Activated naive CD4-positive, alpha-beta T cell treated with anti-CD3 and anti-CD28 coated beads for 36 hours (primary cell): ENCODE measurements at regions not wholly inside any gene's neighbourhood (a gene's known extent, or its start where the extent isn't known, plus 50 kb on each side); places are given as distances from the start of the nearest gene placed in this dataset.

Experiments used
- CTCF ChIA-PET: fragments of 350-600 bp; sonication (Branson Sonifier 250); formaldehyde crosslinking; loops from one replicate; lab custom pipeline; 2021; ENCODE audit warnings: antibody characterized with exemption; lab: Charles Lee
- DNase-seq: peaks from one replicate; pipeline ENCODE4 v3.0.0-alpha.2; 2020
- H3K27ac Mint-ChIP-seq: one replicate; pipeline ENCODE4 v1.8.0; 2021; ENCODE audit warnings: mild to moderate bottlenecking, mixed read lengths
- H3K27me3 Mint-ChIP-seq: one replicate; pipeline ENCODE4 v1.8.0; 2021; ENCODE audit warnings: low read depth, mixed read lengths
- H3K36me3 Mint-ChIP-seq: one replicate; pipeline ENCODE4 v1.8.0; 2021; ENCODE audit warnings: low read depth, mixed read lengths
- H3K4me1 Mint-ChIP-seq: one replicate; pipeline ENCODE4 v1.8.0; 2021; ENCODE audit warnings: low read depth, mixed read lengths
- H3K4me3 Mint-ChIP-seq: one replicate; pipeline ENCODE4 v1.8.0; 2021; ENCODE audit warnings: mild to moderate bottlenecking, moderate library complexity, mixed read lengths
- H3K9me3 Mint-ChIP-seq: one replicate; pipeline ENCODE4 v1.8.0; 2021; ENCODE audit warnings: mixed read lengths
- intact Hi-C: fragments of 100-400 bp; cut with micrococcal nuclease; formaldehyde crosslinking; loops from one replicate; pipeline ENCODE4 v1.15.1; 2023

DNA sequence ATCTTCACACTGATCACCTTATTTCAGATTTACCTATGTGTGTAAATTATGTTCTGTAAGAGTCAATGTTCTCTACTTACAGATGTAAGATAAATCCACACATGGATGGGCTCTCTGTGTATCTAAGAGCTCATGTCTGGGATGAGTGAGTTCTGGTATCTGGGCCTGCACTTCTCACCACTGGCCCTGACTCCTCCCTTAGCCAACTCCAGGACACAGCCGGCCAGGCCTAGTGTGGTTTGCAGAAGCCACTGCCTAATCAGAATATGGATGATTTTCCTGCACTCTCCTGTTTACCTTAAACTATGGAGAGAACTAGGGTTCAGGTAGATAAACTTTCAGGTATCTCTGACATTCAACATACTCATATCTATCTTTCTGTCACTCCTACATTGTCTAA lies 1284.8 kb downstream of the TMEM121 start:
- intact Hi-C loops: no loop called here
- H3K9me3 Mint-ChIP-seq: no peaks in the 10 kb centered on the region
- DNase-seq: no peak
- H3K4me1 Mint-ChIP-seq: peaks cover 9% of the 10 kb centered on the region
- H3K27ac Mint-ChIP-seq: no peak overlapping the region
- no peaks in the 10 kb centered on the region for H3K36me3 Mint-ChIP-seq
- H3K27me3 Mint-ChIP-seq: peaks cover 2% of the 10 kb centered on the region
- no peak overlapping the region for H3K4me3 Mint-ChIP-seq
- CTCF ChIA-PET: interaction anchor here (0.9 to 1.1 kb wide), 2 partner anchors 15 to 29 kb away, joined by 3 read pairs; no protein-coding TSS in a partner anchor

DNA sequence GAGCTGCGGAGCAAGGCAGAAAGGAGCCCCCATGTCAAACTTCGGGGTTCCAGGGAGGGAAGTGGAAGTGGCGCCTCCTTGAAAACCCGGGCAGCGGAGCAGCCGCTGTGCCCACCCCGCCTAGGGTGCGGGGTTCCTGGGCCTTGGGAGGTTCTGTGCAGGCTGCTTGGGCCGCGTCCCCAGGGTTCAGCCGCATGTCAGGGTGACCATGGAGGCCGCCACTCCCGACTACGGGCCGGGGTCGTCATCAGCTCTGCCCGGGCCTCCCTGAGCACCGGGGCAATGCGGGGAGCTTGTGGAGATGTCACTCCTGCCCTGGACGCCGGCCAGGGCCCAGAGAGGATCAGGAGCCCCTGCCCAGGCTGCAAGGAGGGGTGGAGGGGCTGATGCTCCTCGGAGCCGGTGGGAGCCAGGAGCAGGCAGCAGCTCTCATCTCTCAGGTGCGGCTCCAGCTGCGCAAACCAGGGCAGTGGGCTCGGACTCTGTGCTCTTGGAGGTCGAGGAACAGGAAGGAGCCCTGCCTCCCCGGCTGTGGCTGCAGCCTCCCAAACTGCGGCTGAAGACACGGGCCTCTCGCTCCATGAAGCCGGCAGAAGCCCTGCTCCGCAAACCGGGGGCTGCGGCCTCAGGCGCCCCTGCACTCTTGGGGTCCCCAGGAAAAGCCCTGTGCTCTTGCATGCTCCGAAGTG lies 1286.5 kb downstream of the TMEM121 start:
- no peak overlapping the region for H3K27ac Mint-ChIP-seq
- no peak for DNase-seq
- no peak overlapping the region for H3K4me3 Mint-ChIP-seq
- intact Hi-C loops: no loop called here
- H3K27me3 Mint-ChIP-seq: peaks cover 2% of the 10 kb centered on the region
- no peaks in the 10 kb centered on the region for H3K36me3 Mint-ChIP-seq
- H3K4me1 Mint-ChIP-seq: peaks cover 9% of the 10 kb centered on the region
- CTCF ChIA-PET: interaction anchor here (1.9 kb wide), 1 partner anchor 18 kb away, joined by 6 read pairs; no protein-coding TSS in a partner anchor
- no peaks in the 10 kb centered on the region for H3K9me3 Mint-ChIP-seq

DNA sequence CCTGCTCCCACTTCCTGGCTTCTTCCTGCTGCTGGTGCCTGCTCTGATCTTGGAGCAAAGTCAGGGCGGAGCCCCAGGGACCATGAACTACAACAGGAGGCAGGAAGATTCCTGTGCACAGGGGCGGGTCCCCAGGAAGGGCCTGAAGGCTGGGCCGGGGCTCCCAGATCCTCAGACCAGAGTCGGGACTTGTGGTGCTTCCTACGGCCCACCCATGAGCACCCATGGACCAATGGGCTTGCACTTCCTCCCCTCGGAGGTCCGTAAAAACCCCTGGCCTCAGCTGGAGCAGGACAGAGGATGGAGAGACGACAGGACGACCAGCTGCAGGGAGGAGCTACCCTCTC lies 1287.1 kb downstream of the TMEM121 start:
- no peaks in the 10 kb centered on the region for H3K36me3 Mint-ChIP-seq
- CTCF ChIA-PET: interaction anchor here (1.9 to 2.3 kb wide), 2 partner anchors 17 to 18 kb away, joined by 6 to 14 read pairs; no protein-coding TSS in a partner anchor
- peaks cover 9% of the 10 kb centered on the region for H3K4me1 Mint-ChIP-seq
- peaks cover under 1% of the 10 kb centered on the region for H3K27me3 Mint-ChIP-seq
- no peak overlapping the region for H3K27ac Mint-ChIP-seq
- H3K4me3 Mint-ChIP-seq: no peak overlapping the region
- intact Hi-C loops: no loop called here
- DNase-seq: no peak
- H3K9me3 Mint-ChIP-seq: no peaks in the 10 kb centered on the region

DNA sequence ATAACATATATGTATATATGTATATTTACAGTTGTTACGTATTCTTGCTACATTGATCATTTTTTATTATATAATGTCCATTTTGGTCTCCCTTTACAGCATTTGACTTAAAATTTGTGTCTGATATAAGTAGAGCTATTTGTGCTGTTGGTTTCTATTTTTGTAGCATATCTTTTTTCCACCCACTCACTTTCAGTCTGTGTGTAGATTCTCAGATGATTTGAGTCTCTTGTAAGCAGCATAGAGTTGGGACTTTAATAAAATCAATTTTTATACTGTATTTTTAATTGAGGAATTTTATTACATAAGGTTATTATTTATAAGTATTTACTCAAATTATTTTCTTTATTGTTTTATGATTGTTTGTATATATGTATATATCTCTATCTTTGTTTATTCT lies 1293.7 kb downstream of the TMEM121 start:
- DNase-seq: no peak
- Mint-ChIP-seq H3K27ac (no peak overlapping the region), H3K27me3 (no peaks in the 10 kb centered on the region), H3K36me3 (no peaks in the 10 kb centered on the region), H3K9me3 (no peaks in the 10 kb centered on the region), H3K4me1 (no peaks in the 10 kb centered on the region), H3K4me3 (no peak overlapping the region)
- CTCF ChIA-PET: interaction anchor here (0.6 to 3.3 kb wide), 4 partner anchors 9 to 254 kb away, joined by 3 to 42 read pairs (median 9); no protein-coding TSS in a partner anchor
- intact Hi-C loops: no loop called here

DNA sequence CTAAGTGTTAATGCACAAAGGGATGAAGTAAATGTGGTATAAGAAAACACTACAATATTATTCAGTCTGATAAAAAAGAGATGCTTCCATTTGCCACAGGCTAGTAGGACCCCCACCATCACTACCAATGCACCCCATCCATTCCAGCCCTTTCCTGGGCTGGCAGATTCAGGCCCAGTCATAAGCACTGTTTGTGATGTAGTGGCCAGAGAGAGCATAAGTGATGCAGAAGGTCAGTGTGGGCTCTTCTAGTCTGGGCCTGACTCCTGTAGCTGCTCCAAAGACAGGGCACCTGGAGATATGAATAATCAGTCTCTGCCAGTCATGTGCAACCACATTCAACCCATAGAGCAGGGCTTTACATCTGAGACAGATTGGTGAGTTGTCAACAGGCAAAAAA lies 1294.7 kb downstream of the TMEM121 start:
- Mint-ChIP-seq H3K27me3 (peaks cover 6% of the 10 kb centered on the region), H3K27ac (no peak overlapping the region), H3K9me3 (no peaks in the 10 kb centered on the region), H3K4me1 (no peaks in the 10 kb centered on the region), H3K36me3 (no peaks in the 10 kb centered on the region), H3K4me3 (no peak overlapping the region)
- intact Hi-C loops: no loop called here
- CTCF ChIA-PET: interaction anchor here (0.9 to 3.3 kb wide), 5 partner anchors 8 to 31 kb away, joined by 3 to 42 read pairs (median 9); no protein-coding TSS in a partner anchor
- DNase-seq: no peak

DNA sequence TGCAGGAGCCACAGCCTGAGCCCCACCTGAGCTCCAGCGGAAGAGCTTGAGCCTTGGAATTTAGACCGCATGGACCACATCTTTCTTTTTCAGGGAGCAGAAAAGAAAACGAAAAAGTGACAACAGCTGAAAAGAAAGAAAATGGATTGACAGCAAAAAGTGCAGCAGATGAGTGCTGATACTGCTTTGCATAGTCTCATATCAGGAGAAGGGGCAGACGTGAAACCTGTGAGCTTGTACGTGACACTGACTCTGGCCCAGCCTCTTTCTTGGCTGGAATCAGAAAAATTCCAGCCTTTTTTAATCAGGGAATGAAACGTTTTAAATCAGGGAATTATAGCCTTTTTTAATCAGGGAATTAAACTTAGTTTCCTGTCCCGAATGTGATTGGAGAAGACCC lies 1296.5 kb downstream of the TMEM121 start:
- DNase-seq: no peak
- intact Hi-C loops: no loop called here
- Mint-ChIP-seq H3K27ac (no peak overlapping the region), H3K4me1 (no peaks in the 10 kb centered on the region), H3K36me3 (no peaks in the 10 kb centered on the region), H3K9me3 (no peaks in the 10 kb centered on the region), H3K4me3 (no peak overlapping the region), H3K27me3 (peaks cover 6% of the 10 kb centered on the region)
- CTCF ChIA-PET: interaction anchor here (1.6 to 3.3 kb wide), 5 partner anchors 8 to 51 kb away, joined by 3 to 42 read pairs (median 14); no protein-coding TSS in a partner anchor

DNA sequence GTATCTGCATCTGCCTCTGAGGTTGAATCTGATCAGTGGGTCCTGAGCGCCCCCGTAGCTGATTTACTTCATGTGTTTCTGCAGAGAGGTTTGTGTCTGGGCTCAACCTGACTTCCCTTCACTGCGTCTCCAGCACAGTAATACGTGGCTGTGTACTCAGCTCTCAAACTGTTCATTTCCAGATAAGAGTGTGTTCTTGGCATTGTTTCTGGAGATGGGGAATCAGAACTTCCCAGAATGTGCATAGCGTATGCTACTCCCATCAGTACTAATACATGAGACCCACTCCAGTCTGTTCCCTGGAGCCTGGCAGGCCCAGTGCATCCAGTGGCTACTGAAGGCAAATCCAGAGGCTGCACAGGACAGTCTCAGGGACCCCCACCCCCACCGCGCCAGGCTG lies 1297.2 kb downstream of the TMEM121 start:
- Mint-ChIP-seq H3K4me3 (no peak overlapping the region), H3K27ac (no peak overlapping the region), H3K9me3 (no peaks in the 10 kb centered on the region), H3K36me3 (no peaks in the 10 kb centered on the region), H3K27me3 (peaks cover 6% of the 10 kb centered on the region), H3K4me1 (no peaks in the 10 kb centered on the region)
- no peak for DNase-seq
- CTCF ChIA-PET: interaction anchor here (2.5 kb wide), 1 partner anchor 50 kb away, joined by 14 read pairs; no protein-coding TSS in a partner anchor
- intact Hi-C loops: no loop called here

DNA sequence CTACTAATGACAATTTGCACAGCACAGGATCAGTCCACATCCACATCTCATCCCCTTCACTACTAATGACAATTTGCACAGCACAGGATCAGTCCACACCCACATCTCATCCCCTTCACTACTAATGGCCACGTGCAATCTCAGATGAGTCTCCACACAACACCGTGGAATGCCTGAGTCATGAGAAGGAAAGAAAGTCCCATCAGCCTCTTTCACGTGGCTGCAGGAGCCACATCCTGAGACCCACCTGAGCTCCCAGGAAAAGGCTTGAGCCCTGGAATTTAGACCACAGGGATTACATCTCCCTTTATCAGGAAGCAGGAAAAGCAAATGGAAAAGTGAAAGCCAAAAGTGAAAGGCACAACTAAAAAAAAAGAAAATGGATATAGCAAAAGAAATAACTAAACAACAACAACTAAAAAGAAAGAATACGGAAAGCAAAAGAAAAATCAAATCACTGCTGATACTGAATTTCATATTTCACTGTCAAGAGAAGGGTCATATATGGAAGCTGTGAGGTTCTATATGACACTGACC lies 1300.5 kb downstream of the TMEM121 start:
- DNase-seq: no peak
- intact Hi-C loops: no loop called here
- H3K27me3 Mint-ChIP-seq: peaks cover 6% of the 10 kb centered on the region
- no peaks in the 10 kb centered on the region for H3K4me1 Mint-ChIP-seq
- H3K27ac Mint-ChIP-seq: no peak overlapping the region
- H3K36me3 Mint-ChIP-seq: no peaks in the 10 kb centered on the region
- no peak overlapping the region for H3K4me3 Mint-ChIP-seq
- CTCF ChIA-PET: no interaction called here
- no peaks in the 10 kb centered on the region for H3K9me3 Mint-ChIP-seq

DNA sequence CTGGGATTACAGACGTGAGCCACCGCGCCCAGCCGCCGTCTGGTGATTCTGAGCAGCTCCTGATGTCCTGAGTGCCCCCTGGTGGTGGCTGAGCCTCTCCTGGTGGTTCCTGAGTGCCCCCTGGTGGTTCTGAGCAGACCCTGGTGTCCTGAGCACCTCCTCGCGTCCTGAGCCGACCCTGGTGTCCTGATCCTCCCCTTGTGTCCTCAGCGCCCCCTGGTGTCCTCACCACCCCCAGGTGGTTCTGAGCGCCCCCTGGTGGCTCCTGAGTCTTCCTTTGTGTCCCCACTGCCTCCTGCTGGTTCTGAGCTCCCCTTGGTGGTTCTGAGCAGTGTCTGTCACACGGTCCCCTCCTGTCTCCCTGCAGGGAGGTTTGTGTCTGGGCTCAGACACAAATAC lies 1304.9 kb downstream of the TMEM121 start:
- Mint-ChIP-seq H3K36me3 (no peaks in the 10 kb centered on the region), H3K4me3 (no peak overlapping the region)
- CTCF ChIA-PET: interaction anchor here (0.6 to 3.5 kb wide), 30 partner anchors 10 to 50 kb away, joined by 3 to 85 read pairs (median 6); no protein-coding TSS in a partner anchor

DNA sequence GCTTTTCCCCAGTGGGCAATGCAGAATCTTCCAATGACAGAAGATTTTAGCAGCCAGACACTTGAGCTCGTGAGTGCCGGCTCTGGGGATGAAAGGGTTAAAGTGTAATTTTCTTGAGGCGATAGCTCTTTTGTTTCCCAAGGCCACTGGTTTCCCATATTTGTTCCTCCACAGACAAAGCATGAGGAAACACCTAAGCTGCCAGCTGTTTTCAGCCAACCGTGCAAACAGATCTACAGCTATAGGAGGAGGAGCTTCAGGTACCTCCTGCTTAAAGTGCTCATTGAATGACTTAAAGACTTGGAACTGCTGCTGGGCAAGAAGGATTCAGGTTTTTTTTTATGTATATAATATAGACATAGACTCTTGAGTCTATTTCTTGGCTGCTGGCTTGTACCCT lies 1311.5 kb downstream of the TMEM121 start:
- Mint-ChIP-seq H3K4me1 (peaks cover 4% of the 10 kb centered on the region), H3K4me3 (no peak overlapping the region), H3K27ac (no peak overlapping the region), H3K36me3 (no peaks in the 10 kb centered on the region), H3K27me3 (no peaks in the 10 kb centered on the region), H3K9me3 (no peaks in the 10 kb centered on the region)
- DNase-seq: no peak
- CTCF ChIA-PET: interaction anchor here (0.5 to 7.9 kb wide), 7 partner anchors 11 to 232 kb away, joined by 3 to 76 read pairs (median 3); no protein-coding TSS in a partner anchor
- intact Hi-C loops: no loop called here

More for the DNA sequence above, 1304.9 kb downstream of the TMEM121 start:
- H3K27ac Mint-ChIP-seq: no peak overlapping the region
- intact Hi-C loops: loop anchor here (2.0 kb wide), 2 partner anchors 13 to 41 kb away; no protein-coding TSS in a partner anchor
- DNase-seq: peak; percentile 75
- no peaks in the 10 kb centered on the region for H3K27me3 Mint-ChIP-seq
- H3K4me1 Mint-ChIP-seq: no peaks in the 10 kb centered on the region
- no peaks in the 10 kb centered on the region for H3K9me3 Mint-ChIP-seq

DNA sequence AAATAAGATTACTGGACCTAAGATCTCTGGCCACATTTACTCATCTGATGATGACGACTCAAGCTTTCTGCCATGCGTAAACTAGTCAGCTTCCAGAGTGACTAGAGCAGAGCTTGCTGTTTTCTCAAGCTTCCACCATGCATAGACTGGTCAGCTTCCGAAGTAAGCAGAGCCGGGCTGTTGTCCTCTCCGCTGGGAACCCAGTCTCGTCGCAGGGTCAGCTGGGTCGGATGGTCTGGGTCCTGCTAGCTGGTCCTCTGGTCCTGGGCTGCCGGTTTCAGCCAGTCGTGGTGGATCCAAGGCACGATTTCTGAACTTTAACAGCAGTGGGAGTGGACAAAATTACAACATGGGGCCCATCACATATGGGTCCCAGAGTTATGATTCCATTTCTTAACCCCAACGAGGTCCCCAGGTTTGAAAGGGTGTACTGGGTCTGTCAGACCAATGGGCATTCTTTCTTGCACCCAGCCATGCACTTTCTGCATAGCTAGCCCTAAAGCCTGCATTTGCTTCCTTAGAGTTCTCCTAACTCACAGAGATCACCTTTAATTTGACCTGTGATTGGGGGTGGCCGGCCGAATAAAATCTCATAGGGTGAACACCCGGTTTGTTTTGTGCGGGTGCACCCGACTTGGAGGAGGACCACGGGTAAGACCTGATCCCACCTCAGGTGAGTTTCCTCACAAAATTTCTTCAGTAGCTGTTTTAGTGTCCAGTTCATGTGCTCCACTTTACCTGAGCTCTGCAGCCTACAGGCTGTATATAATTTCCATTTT lies 1312.8 kb downstream of the TMEM121 start:
- CTCF ChIA-PET: interaction anchor here (1.0 to 7.9 kb wide), 7 partner anchors 7 to 177 kb away, joined by 3 to 85 read pairs (median 6); no protein-coding TSS in a partner anchor
- intact Hi-C loops: no loop called here
- no peak overlapping the region for H3K4me3 Mint-ChIP-seq
- peaks cover 9% of the 10 kb centered on the region for H3K4me1 Mint-ChIP-seq
- no peaks in the 10 kb centered on the region for H3K36me3 Mint-ChIP-seq
- no peak for DNase-seq
- H3K27ac Mint-ChIP-seq: no peak overlapping the region
- no peaks in the 10 kb centered on the region for H3K9me3 Mint-ChIP-seq
- H3K27me3 Mint-ChIP-seq: no peaks in the 10 kb centered on the region

DNA sequence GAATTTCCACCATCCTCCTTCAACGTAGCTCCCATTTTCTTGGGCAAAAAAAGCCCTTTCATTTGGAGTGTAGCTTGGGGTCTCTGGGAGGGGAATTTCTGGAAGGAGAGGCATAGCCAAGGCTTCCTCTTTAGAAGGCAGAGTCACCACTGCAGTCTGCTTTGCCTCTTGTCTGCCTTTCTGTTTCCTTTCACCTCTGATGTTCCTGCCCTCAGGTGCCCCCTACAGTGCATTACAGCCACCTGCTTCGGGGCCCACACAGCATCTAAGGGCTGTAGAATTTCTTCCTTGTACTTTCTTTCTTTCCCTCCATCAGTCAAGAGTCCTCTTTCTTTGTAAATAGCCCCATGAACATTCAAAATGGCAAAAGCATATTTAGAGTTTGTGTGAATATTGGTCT lies 1313.9 kb downstream of the TMEM121 start:
- CTCF ChIA-PET: interaction anchor here (1.0 to 7.9 kb wide), 11 partner anchors 8 to 178 kb away, joined by 3 to 85 read pairs (median 4); no protein-coding TSS in a partner anchor
- Mint-ChIP-seq H3K36me3 (no peaks in the 10 kb centered on the region), H3K4me3 (no peak overlapping the region), H3K4me1 (peaks cover 9% of the 10 kb centered on the region), H3K9me3 (no peaks in the 10 kb centered on the region), H3K27ac (no peak overlapping the region), H3K27me3 (no peaks in the 10 kb centered on the region)
- intact Hi-C loops: loop anchor here (5.0 kb wide), 1 partner anchor 53 kb away; no protein-coding TSS in a partner anchor
- peak; percentile 49 for DNase-seq
